VCaP (cell line): ENCODE measurements at regions not wholly inside any gene's neighbourhood (a gene's known extent, or its start where the extent isn't known, plus 50 kb on each side); places are given as distances from the start of the nearest gene placed in this dataset.

Source experiments
- H3K27ac ChIP-seq: fragments of 450-650 bp; 2 replicates; pipeline ENCODE4 v1.5.1; 2017
- TF ChIP-seq, protein P1 (sequence below): fragments of 450-650 bp; conservative IDR thresholded peaks from 2 replicates; pipeline ENCODE4 v1.5.1; 2017; ENCODE audit warnings: mild to moderate bottlenecking, moderate library complexity

DNA sequence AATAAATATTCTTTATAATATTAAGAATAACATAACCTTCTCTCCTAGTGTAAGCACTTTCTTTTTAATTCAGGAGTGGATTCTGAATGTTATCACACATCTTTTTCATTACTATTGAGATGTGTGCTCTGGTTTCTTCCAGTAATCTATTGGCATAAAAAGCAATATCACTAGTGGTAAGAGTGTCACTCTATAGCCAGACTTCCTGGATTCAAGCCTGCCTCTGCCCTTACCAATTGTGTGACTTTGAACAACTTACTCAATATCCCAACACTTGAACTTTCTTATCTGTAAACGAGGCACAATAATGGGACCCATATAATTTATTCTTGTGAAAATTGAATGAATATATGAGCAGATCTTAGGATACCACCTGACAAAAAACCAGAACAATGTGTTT is 71.0 kb downstream of the SEM1 start:
- TF ChIP-seq, protein P1, sequence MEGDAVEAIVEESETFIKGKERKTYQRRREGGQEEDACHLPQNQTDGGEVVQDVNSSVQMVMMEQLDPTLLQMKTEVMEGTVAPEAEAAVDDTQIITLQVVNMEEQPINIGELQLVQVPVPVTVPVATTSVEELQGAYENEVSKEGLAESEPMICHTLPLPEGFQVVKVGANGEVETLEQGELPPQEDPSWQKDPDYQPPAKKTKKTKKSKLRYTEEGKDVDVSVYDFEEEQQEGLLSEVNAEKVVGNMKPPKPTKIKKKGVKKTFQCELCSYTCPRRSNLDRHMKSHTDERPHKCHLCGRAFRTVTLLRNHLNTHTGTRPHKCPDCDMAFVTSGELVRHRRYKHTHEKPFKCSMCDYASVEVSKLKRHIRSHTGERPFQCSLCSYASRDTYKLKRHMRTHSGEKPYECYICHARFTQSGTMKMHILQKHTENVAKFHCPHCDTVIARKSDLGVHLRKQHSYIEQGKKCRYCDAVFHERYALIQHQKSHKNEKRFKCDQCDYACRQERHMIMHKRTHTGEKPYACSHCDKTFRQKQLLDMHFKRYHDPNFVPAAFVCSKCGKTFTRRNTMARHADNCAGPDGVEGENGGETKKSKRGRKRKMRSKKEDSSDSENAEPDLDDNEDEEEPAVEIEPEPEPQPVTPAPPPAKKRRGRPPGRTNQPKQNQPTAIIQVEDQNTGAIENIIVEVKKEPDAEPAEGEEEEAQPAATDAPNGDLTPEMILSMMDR = no peak
- no peak overlapping the region for H3K27ac ChIP-seq

DNA sequence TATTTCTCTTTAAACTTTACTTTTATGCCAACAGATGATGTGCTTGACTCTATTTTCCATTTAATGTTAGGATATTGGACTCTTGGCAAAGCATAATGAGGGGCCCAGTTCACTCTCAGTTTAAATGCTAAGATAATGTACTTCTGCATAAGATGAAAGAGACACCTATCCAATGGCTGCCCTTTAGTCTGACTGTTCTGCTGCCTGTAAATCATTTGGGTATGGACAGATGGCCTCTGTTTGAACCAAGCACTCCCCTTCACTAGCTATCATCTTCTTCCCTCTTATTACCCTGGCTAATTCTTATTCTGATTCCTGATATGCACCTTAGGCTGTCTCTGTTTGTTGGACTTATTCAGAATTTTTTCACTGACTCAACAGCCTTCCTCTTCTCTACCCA is 72.1 kb downstream of the SEM1 start:
- TF ChIP-seq, protein P1 = no peak
- no peak overlapping the region for H3K27ac ChIP-seq

DNA sequence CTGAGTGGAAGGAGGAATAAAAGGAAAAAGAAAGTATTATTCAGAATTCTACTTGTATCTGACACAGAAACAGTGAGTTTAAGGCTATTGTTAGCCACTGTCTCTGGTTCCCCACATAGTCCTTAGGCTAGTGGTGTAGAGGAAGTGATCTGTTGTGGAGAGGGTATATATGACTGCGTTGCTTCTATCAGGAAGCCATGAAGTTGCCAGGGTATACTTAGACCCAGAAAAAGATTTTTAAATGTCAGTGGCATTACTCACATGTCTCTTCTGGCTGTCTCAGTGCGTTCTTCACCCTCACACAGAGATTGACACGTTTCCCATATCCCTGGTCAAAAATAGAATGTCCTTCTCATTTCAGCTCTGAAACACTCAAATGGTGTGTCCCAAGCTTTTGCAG is 72.7 kb downstream of the SEM1 start:
- H3K27ac ChIP-seq = no peak overlapping the region
- TF ChIP-seq, protein P1 = no peak

DNA sequence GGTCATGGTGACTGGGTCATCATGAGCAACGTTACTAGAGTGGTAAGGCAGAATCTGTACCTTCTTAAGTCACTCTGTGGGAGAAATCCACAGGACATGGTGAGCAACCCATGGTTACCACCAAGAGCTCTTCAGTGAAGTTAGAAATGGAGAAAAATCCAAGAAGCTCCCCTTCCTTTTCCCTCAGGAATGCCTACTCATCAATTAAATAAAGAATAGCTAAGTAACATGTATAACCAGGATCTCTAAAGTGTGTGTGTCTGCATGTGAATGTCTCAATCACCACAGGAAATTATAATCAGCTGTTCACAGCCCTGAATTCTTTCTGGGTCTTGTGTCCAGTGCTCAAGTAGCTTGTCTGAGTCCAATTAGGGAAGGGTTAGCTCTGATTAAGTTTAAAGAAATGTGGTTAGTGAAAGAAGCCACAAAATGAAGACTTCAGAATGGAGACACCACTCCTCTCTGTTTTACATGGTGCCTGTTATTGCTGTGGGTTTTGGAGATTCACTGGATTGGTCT is 73.2 kb downstream of the SEM1 start:
- TF ChIP-seq, protein P1 = no peak
- H3K27ac ChIP-seq = no peak overlapping the region

DNA sequence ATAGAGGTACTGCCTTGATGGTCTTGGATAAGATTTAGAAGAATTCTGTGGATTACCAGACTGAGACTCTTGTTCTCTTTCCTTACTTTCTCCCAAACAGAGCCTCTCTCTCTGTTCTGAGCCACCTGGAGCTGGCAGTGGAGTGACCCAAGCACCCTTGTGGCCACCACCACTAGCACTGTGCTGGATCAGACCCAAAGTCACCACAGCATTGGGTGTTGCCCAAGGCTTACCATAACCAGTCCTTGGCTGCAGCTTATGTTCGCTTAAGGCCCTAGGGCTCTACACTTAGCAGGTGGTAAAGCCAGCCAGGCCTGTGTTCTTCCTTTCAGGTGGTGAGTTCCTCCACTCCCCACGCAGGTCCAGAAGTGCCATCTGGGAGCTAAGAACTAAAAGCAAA is 79.8 kb downstream of the SEM1 start:
- TF ChIP-seq, protein P1 = no peak
- no peak overlapping the region for H3K27ac ChIP-seq

DNA sequence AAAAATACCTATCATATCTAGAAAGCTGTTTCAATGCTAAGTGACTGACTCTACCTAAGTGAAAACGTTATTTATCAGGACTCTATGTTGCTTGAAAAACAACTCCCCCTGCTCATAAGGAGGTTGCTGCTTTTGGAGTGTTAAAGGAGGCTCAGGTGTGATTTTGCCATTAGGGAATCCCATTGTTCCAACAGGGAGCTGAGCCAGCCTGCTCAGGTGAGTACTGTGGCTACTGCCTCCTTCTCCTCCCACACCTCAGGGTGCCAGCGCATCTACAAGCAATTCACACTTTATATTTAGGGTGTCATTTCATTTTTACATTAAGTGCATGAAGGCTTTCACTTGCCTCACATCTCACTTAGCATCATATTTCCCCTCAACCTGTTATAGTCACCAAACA is 84.7 kb downstream of the SEM1 start:
- H3K27ac ChIP-seq = no peak overlapping the region
- TF ChIP-seq, protein P1 = no peak

DNA sequence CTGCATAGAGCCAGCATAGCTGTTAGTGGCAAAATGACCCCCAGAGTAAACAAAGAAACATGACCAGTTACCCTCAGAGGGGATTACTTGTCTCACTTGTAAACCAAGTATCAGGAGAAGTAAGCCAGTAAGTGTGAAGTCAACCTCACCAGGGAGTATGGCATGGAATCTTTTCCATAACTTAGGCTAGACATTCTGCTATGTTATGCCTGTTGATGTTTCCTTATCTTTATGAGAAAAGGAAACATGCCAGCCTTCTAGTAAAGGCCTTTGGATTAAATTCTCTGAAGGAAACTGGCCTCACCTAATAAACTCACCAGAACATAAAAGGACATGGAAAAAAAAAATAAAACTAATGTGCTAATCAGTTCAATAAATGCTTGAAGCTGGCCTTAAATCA is 87.7 kb downstream of the SEM1 start:
- H3K27ac ChIP-seq = no peak overlapping the region; the same call in 1 of the 2 replicates
- TF ChIP-seq, protein P1 = no peak
